Activated CD8-positive, alpha-beta T cell treated with anti-CD3 and anti-CD28 coated beads for 36 hours (primary cell): ENCODE measurements at regions not wholly inside any gene's neighbourhood (a gene's known extent, or its start where the extent isn't known, plus 50 kb on each side); places are given as distances from the start of the nearest gene placed in this dataset.

Source experiments
- ATAC-seq: fragments of 200-7000 bp; cut with Tn5 transposase; one replicate; pipeline ENCODE4 v1.10.0; 2021; ENCODE audit warnings: mild to moderate bottlenecking, moderate library complexity
- CTCF ChIA-PET: fragments of 350-600 bp; sonication (Branson Sonifier 250); formaldehyde crosslinking; loops from one replicate; lab custom pipeline; 2021; ENCODE audit warnings: antibody characterized with exemption; lab: Charles Lee
- POLR2A ChIA-PET: fragments of 350-600 bp; sonication (Branson Sonifier 250); formaldehyde crosslinking; loops from one replicate; lab custom pipeline; 2021; ENCODE audit warnings: antibody characterized with exemption; lab: Charles Lee
- DNase-seq: peaks from one replicate; pipeline ENCODE4 v3.0.0-alpha.2; 2020
- H3K27ac Mint-ChIP-seq: one replicate; pipeline ENCODE4 v1.8.0; 2021; ENCODE audit warnings: mild to moderate bottlenecking, mixed read lengths
- H3K27me3 Mint-ChIP-seq: one replicate; pipeline ENCODE4 v1.8.0; 2021; ENCODE audit warnings: mixed read lengths
- H3K36me3 Mint-ChIP-seq: one replicate; pipeline ENCODE4 v1.8.0; 2021; ENCODE audit warnings: low read depth, mixed read lengths
- H3K4me1 Mint-ChIP-seq: one replicate; pipeline ENCODE4 v1.8.0; 2021; ENCODE audit warnings: low read depth, mixed read lengths
- H3K4me3 Mint-ChIP-seq: one replicate; pipeline ENCODE4 v1.8.0; 2021; ENCODE audit warnings: mild to moderate bottlenecking, moderate library complexity, mixed read lengths
- H3K9me3 Mint-ChIP-seq: one replicate; pipeline ENCODE4 v1.8.0; 2021; ENCODE audit warnings: mixed read lengths
- intact Hi-C: fragments of 100-400 bp; cut with micrococcal nuclease; formaldehyde crosslinking; loops from one replicate; pipeline ENCODE4 v1.10.0; 2022
- TF ChIP-seq, protein P1 (sequence below): fragments of 200-600 bp; IDR thresholded peaks from one replicate; pipeline ENCODE4 v1.8.0; 2022; ENCODE audit warnings: antibody characterized with exemption, mild to moderate bottlenecking

DNA sequence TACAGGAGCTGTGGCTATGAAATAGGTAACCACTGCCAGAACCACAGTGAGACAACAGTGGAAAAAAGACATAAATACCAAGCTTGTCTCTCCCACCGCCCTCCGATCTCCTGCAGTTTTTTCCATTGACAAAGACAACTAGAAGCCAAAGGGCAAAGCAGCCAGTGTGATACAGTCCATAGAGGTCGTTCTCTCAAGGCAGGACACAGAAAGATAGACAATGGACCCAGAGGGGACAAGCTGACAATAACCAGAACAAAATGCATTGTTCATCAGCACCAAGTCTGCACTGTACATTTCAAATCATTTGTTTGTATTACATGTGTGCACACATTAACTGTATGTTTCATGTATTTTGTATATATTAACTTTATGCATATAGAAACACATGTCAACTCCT lies 233.0 kb upstream of the NOL4 start:
- ChIA-PET POLR2A (no interaction called here), CTCF (no interaction called here)
- DNase-seq = no peak
- H3K27ac Mint-ChIP-seq = no peak overlapping the region
- ATAC-seq = no peak
- H3K9me3 Mint-ChIP-seq = peaks cover 8% of the 10 kb centered on the region
- H3K4me1 Mint-ChIP-seq = no peaks in the 10 kb centered on the region
- TF ChIP-seq, protein P1, sequence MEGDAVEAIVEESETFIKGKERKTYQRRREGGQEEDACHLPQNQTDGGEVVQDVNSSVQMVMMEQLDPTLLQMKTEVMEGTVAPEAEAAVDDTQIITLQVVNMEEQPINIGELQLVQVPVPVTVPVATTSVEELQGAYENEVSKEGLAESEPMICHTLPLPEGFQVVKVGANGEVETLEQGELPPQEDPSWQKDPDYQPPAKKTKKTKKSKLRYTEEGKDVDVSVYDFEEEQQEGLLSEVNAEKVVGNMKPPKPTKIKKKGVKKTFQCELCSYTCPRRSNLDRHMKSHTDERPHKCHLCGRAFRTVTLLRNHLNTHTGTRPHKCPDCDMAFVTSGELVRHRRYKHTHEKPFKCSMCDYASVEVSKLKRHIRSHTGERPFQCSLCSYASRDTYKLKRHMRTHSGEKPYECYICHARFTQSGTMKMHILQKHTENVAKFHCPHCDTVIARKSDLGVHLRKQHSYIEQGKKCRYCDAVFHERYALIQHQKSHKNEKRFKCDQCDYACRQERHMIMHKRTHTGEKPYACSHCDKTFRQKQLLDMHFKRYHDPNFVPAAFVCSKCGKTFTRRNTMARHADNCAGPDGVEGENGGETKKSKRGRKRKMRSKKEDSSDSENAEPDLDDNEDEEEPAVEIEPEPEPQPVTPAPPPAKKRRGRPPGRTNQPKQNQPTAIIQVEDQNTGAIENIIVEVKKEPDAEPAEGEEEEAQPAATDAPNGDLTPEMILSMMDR = no peak
- no peak overlapping the region for H3K4me3 Mint-ChIP-seq
- intact Hi-C loops = no loop called here
- no peaks in the 10 kb centered on the region for H3K36me3 Mint-ChIP-seq
- H3K27me3 Mint-ChIP-seq = no peaks in the 10 kb centered on the region

DNA sequence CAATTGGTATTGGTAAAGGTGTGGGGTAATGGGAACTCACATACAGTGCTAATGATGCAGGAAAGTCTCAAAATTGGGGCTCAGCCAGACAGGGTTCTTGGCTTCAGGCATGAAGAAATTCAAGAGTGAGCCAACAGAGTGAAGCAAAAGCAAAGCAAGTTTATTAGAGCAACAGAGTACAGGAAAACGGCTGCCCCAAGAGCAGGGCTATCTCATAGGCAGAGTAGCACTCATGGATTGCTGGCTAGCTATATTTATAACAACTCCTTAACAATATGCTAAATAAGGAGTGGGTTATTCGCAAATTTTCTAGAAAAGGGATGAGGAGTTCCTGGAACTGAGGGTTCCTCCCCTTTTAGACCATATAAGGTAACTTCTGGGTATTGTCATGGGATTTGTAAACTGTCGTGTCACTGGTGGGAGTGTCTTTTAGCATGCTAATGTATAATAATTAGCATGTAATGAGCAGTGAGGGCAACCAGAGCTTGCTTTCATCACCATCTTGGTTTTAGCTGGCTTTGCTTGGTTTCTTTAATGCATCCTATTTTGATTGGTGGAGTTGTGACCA lies 233.8 kb upstream of the NOL4 start:
- H3K27ac Mint-ChIP-seq = no peak overlapping the region
- CTCF ChIA-PET = no interaction called here
- no peaks in the 10 kb centered on the region for H3K27me3 Mint-ChIP-seq
- DNase-seq = no peak
- intact Hi-C loops = no loop called here
- ATAC-seq = no peak
- H3K36me3 Mint-ChIP-seq = no peaks in the 10 kb centered on the region
- H3K4me3 Mint-ChIP-seq = no peak overlapping the region
- H3K4me1 Mint-ChIP-seq = no peaks in the 10 kb centered on the region
- POLR2A ChIA-PET = no interaction called here
- H3K9me3 Mint-ChIP-seq = peaks cover 11% of the 10 kb centered on the region
- TF ChIP-seq, protein P1 = no peak

DNA sequence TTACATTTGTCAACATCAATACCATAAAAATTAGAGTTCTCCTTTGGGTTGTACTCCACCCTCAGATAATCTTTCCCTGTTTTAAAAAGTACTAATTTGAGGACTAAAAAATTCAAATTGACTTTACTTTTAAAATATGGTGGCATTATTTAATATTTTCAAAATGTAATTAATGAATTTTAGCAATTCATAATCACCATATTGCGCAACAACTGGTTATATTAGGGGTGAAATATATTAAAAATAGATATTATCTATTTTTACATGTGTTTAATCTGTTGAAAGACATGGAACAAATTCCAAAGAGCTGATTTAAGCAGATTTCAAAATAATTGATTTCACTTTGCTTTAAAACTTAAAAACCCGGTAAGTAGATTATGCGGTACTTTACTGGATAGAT lies 236.6 kb upstream of the NOL4 start:
- intact Hi-C loops = no loop called here
- Mint-ChIP-seq H3K4me3 (no peak overlapping the region), H3K27ac (no peak overlapping the region), H3K9me3 (peaks cover 13% of the 10 kb centered on the region), H3K4me1 (no peaks in the 10 kb centered on the region), H3K27me3 (no peaks in the 10 kb centered on the region), H3K36me3 (no peaks in the 10 kb centered on the region)
- TF ChIP-seq, protein P1 = no peak
- ChIA-PET POLR2A (no interaction called here), CTCF (no interaction called here)
- ATAC-seq = no peak
- no peak for DNase-seq

DNA sequence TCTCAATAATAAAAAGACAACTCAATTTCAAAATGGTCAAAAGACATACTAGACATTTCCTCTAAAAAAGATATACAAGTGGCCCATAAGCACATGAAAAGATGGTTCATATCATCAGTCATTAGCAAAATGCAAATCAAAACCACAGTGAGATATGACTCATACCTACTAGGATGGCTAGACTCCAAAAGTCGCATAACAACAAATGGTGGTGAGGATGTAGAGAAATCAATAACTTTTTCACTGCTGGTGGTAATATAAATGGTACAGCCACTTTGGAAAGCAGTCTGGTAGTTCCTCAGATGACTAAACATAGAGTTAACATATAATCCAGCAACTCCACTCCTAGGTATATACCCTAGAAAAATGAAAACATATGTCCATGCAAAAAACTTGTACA lies 242.3 kb upstream of the NOL4 start:
- Mint-ChIP-seq H3K4me1 (no peaks in the 10 kb centered on the region), H3K36me3 (no peaks in the 10 kb centered on the region), H3K27me3 (no peaks in the 10 kb centered on the region), H3K9me3 (peaks cover 11% of the 10 kb centered on the region), H3K27ac (no peak overlapping the region), H3K4me3 (no peak overlapping the region)
- DNase-seq (no peak), ATAC-seq (no peak)
- intact Hi-C loops = no loop called here
- TF ChIP-seq, protein P1 = no peak
- ChIA-PET POLR2A (no interaction called here), CTCF (no interaction called here)

DNA sequence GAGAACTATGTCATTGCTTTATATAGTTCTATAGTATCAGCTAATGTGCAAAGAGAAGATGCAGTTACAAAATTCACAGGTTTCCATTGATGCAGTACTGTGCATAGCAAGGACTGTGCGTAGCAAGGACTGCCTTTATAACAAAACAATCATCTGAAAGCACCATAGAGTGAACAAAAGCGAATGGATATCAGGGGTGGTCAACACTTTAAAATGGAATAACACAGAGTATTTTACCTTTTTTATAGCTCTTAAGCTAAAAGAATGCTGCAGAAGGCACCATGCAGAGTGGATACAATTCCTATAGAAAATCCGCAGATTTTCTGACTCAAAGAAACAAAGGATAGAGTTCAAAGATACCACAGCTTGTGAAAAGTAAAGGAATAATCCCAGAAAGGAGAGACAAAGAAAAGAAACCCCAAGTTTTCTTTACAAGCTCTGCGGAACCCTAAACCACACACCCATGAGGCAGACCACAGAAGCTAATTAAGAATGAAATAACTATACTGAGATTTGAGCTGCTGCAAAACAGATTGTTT lies 229.9 kb upstream of the DTNA start:
- TF ChIP-seq, protein P1 = no peak
- POLR2A ChIA-PET = no interaction called here
- Mint-ChIP-seq H3K4me3 (no peak overlapping the region), H3K9me3 (peaks cover 7% of the 10 kb centered on the region), H3K27me3 (no peaks in the 10 kb centered on the region), H3K36me3 (no peaks in the 10 kb centered on the region), H3K27ac (no peak overlapping the region), H3K4me1 (no peaks in the 10 kb centered on the region)
- DNase-seq (no peak), ATAC-seq (no peak)
- CTCF ChIA-PET = no interaction called here
- intact Hi-C loops = no loop called here
